Activated T-helper 17 cell treated with anti-CD3 and anti-CD28 coated beads, Interleukin-2, amount 50 U/mL, for 72 hours (primary cell): ENCODE measurements at regions not wholly inside any gene's neighbourhood (a gene's known extent, or its start where the extent isn't known, plus 50 kb on each side); places are given as distances from the start of the nearest gene placed in this dataset.

Experiments used
- ATAC-seq: fragments of 150-1000 bp; cut with Tn5 transposase; replicated peaks from 2 replicates; pipeline ENCODE4 v1.10.0; 2021; ENCODE audit warnings: mild to moderate bottlenecking, moderate library complexity
- H3K27ac Mint-ChIP-seq: one replicate; pipeline ENCODE4 v1.8.0; 2022; ENCODE audit warnings: mixed read lengths
- H3K27me3 Mint-ChIP-seq: one replicate; pipeline ENCODE4 v1.8.0; 2022; ENCODE audit warnings: mixed read lengths
- H3K36me3 Mint-ChIP-seq: one replicate; pipeline ENCODE4 v1.8.0; 2022; ENCODE audit warnings: low read depth, mild to moderate bottlenecking, mixed read lengths
- H3K4me1 Mint-ChIP-seq: one replicate; pipeline ENCODE4 v1.8.0; 2022; ENCODE audit warnings: mixed read lengths
- H3K4me3 Mint-ChIP-seq: one replicate; pipeline ENCODE4 v1.8.0; 2022; ENCODE audit warnings: mild to moderate bottlenecking, mixed read lengths
- H3K9me3 Mint-ChIP-seq: one replicate; pipeline ENCODE4 v1.8.0; 2022; ENCODE audit warnings: mixed read lengths

DNA sequence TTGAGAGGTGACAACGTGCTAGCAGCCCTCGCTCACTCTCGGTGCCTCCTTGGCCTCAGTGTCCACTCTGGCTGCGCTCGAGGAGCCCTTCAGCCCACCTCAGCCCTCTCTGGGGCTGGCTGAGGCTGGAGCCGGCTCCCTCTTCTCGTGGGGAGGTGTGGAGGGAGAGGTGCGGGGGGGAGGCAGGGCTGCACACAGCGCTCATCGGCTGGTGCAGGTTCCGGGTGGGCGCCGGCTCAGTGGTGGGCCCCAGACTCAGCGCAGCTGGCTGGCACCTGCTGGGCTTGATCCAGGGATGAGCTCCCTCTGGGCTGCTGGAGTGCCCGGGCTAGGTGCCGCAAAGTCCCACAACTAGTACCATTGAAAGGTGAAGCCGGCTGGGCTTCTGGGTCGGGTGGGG, 957.8 kb upstream of the GJE1 start:
- no peaks in the 10 kb centered on the region for H3K27me3 Mint-ChIP-seq
- H3K27ac Mint-ChIP-seq: no peak overlapping the region
- H3K36me3 Mint-ChIP-seq: no peaks in the 10 kb centered on the region
- no peak for ATAC-seq
- no peaks in the 10 kb centered on the region for H3K4me1 Mint-ChIP-seq
- no peaks in the 10 kb centered on the region for H3K9me3 Mint-ChIP-seq
- no peak overlapping the region for H3K4me3 Mint-ChIP-seq

- Mint-ChIP-seq H3K36me3 (no peaks in the 10 kb centered on the region), H3K27me3 (no peaks in the 10 kb centered on the region), H3K27ac (no peak overlapping the region), H3K9me3 (no peaks in the 10 kb centered on the region), H3K4me1 (no peaks in the 10 kb centered on the region), H3K4me3 (no peak overlapping the region)
- no peak for ATAC-seq
Measured at GRCh38 chr6:141173529-141173928, 959.2 kb upstream of the GJE1 start.

GRCh38 chr6:141169419-141169818, 963.3 kb upstream of the GJE1 start:
- Mint-ChIP-seq H3K27me3 (peaks cover 4% of the 10 kb centered on the region), H3K27ac (no peak overlapping the region), H3K9me3 (no peaks in the 10 kb centered on the region), H3K4me1 (no peaks in the 10 kb centered on the region), H3K4me3 (no peak overlapping the region), H3K36me3 (no peaks in the 10 kb centered on the region)
- ATAC-seq: no peak

- H3K4me1 Mint-ChIP-seq: no peaks in the 10 kb centered on the region
- no peak for ATAC-seq
- peaks cover 4% of the 10 kb centered on the region for H3K27me3 Mint-ChIP-seq
- no peak overlapping the region for H3K4me3 Mint-ChIP-seq
- no peaks in the 10 kb centered on the region for H3K36me3 Mint-ChIP-seq
- no peaks in the 10 kb centered on the region for H3K9me3 Mint-ChIP-seq
- H3K27ac Mint-ChIP-seq: no peak overlapping the region
Measured at GRCh38 chr6:141167945-141168344, 964.8 kb upstream of the GJE1 start.

DNA sequence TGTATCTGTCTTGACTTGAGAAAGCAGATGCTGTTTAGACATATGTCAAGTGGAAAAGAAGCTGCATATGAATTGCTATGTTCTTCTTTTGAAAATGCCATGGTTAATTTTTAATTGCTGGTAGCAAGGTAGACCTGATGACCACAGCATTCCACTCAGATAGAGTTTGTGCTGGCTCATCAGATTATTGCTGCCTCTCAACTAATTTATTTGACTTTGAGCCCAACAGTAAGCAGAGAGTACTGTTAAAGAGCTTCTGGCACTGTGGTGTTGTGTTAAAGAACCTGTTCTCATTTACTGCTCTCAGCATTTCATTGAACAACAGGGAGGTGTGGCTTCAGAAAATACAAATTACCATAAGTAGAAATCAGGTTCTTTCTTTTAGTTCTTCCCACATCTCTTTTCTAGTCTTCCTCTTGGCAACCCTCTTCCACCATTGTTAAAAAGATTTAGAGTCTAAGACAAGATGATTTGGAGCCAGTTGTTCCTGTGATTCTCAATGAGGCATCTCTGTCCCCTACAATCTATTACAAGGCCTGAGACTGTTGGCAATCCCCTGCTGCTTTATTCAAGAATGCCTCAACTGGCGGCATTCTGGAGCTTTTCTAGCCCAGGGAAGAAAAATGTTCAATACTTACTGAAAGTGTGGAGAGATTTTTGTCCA, 967.6 kb upstream of the GJE1 start:
- ATAC-seq: no peak
- no peak overlapping the region for H3K27ac Mint-ChIP-seq
- H3K4me1 Mint-ChIP-seq: no peaks in the 10 kb centered on the region
- H3K4me3 Mint-ChIP-seq: no peak overlapping the region
- no peaks in the 10 kb centered on the region for H3K36me3 Mint-ChIP-seq
- H3K9me3 Mint-ChIP-seq: no peaks in the 10 kb centered on the region
- peaks cover 4% of the 10 kb centered on the region for H3K27me3 Mint-ChIP-seq

GRCh38 chr6:141164042-141164743, 968.5 kb upstream of the GJE1 start:
- Mint-ChIP-seq H3K36me3 (no peaks in the 10 kb centered on the region), H3K4me1 (no peaks in the 10 kb centered on the region), H3K27ac (no peak overlapping the region), H3K4me3 (no peak overlapping the region), H3K9me3 (no peaks in the 10 kb centered on the region), H3K27me3 (peaks cover 4% of the 10 kb centered on the region)
- ATAC-seq: no peak

DNA sequence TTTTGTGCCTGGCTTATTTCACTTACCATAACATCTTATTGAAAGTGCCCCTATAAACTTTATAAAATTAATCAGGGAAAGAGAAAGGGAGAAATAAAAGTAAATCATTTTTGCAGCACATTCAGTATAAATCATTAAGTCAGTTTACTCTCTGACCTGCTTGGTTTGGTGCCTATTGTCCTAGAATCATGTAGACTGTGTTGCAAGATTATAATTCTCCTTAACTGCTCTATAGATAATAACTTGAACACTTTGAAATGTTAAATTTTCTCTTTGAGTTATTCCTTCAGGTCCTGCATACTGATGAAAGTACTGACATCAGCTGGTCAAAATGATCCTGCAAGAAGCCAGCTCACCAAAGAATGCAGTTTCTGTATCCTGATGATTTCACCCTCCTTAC, 969.6 kb upstream of the GJE1 start:
- Mint-ChIP-seq H3K27ac (no peak overlapping the region), H3K36me3 (no peaks in the 10 kb centered on the region), H3K4me3 (no peak overlapping the region), H3K9me3 (no peaks in the 10 kb centered on the region), H3K27me3 (peaks cover 4% of the 10 kb centered on the region), H3K4me1 (no peaks in the 10 kb centered on the region)
- no peak for ATAC-seq

DNA sequence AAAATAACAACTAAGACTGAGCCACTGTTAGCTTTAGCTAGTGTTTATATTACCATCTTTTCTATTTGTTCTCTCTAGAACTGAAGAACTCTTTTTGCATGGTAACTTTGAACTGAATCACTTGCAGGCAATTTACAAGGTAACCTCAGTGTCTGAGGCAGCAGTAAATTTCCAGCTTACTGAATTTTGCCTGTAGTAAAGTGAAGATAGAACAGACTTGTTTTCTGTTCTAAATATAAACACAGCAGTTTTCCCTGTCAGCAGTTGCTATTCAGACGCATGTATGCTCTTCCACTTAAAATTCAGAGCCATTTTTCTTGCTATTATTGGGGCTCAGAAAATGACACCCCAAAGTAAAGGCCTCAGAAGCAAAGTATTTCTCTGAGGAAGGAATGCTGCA, 974.0 kb upstream of the GJE1 start:
- H3K27me3 Mint-ChIP-seq: no peaks in the 10 kb centered on the region
- H3K27ac Mint-ChIP-seq: no peak overlapping the region
- H3K4me1 Mint-ChIP-seq: peaks cover 2% of the 10 kb centered on the region
- H3K9me3 Mint-ChIP-seq: peaks cover 6% of the 10 kb centered on the region
- no peaks in the 10 kb centered on the region for H3K36me3 Mint-ChIP-seq
- ATAC-seq: no peak
- no peak overlapping the region for H3K4me3 Mint-ChIP-seq

DNA sequence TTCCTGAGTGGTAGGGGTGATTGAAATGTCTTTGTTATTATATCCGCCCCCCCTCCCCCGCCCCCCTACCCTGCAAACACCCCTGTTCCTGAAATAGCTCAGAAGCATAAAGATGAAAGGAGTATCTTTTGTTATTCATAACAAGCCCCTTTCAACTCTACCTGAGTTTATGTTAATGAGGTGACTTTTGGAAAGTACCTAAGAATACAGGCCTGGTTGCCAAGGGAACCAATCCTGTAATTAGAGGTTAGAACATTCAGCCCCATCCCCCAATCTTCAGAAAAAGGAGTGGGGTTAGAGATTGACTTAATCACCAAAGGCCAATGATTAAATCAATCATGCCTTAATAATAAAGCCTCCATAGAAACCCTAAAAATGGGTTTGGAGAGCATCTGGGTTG, 979.2 kb upstream of the GJE1 start:
- H3K4me1 Mint-ChIP-seq: peaks cover 15% of the 10 kb centered on the region
- ATAC-seq: peak; percentile 75
- no peak overlapping the region for H3K4me3 Mint-ChIP-seq
- no peaks in the 10 kb centered on the region for H3K27me3 Mint-ChIP-seq
- H3K27ac Mint-ChIP-seq: peak overlapping the region; percentile 74
- no peaks in the 10 kb centered on the region for H3K36me3 Mint-ChIP-seq
- H3K9me3 Mint-ChIP-seq: peaks cover 10% of the 10 kb centered on the region

GRCh38 chr6:141152951-141153350, 979.8 kb upstream of the GJE1 start:
- Mint-ChIP-seq H3K27ac (peak overlapping the region; percentile 17), H3K4me3 (no peak overlapping the region), H3K4me1 (peaks cover 15% of the 10 kb centered on the region), H3K9me3 (peaks cover 14% of the 10 kb centered on the region), H3K27me3 (no peaks in the 10 kb centered on the region), H3K36me3 (no peaks in the 10 kb centered on the region)
- ATAC-seq: no peak

GRCh38 chr6:141151710-141152417, 980.9 kb upstream of the GJE1 start:
- H3K36me3 Mint-ChIP-seq: no peaks in the 10 kb centered on the region
- H3K9me3 Mint-ChIP-seq: peaks cover 14% of the 10 kb centered on the region
- no peak overlapping the region for H3K27ac Mint-ChIP-seq
- H3K4me3 Mint-ChIP-seq: no peak overlapping the region
- no peaks in the 10 kb centered on the region for H3K27me3 Mint-ChIP-seq
- ATAC-seq: no peak
- peaks cover 15% of the 10 kb centered on the region for H3K4me1 Mint-ChIP-seq

GRCh38 chr6:141141870-141142269, 990.9 kb upstream of the GJE1 start:
- no peak for ATAC-seq
- no peaks in the 10 kb centered on the region for H3K9me3 Mint-ChIP-seq
- no peak overlapping the region for H3K27ac Mint-ChIP-seq
- H3K4me3 Mint-ChIP-seq: no peak overlapping the region
- no peaks in the 10 kb centered on the region for H3K4me1 Mint-ChIP-seq
- H3K27me3 Mint-ChIP-seq: no peaks in the 10 kb centered on the region
- H3K36me3 Mint-ChIP-seq: no peaks in the 10 kb centered on the region

DNA sequence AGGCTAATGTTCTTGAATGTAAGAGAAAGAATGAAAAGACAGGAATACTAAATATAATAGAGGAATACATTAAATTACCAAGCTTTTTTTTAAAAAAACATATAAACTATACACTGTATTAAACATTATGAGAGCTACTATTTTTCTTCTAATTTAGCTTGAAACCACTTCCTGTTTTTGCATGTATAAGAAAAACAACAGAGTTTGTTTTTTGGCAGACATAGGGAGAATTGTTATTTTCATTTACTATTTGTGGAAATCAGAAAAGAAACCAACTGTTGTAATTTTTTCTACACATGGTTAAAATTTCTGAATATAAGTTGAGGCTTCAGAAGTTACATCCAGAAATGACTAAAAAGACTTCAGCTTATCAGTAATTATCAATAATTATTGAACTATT, 991.8 kb upstream of the GJE1 start:
- H3K9me3 Mint-ChIP-seq: no peaks in the 10 kb centered on the region
- no peaks in the 10 kb centered on the region for H3K4me1 Mint-ChIP-seq
- no peak overlapping the region for H3K27ac Mint-ChIP-seq
- H3K36me3 Mint-ChIP-seq: no peaks in the 10 kb centered on the region
- no peak for ATAC-seq
- no peaks in the 10 kb centered on the region for H3K27me3 Mint-ChIP-seq
- no peak overlapping the region for H3K4me3 Mint-ChIP-seq

- Mint-ChIP-seq H3K4me1 (no peaks in the 10 kb centered on the region), H3K27ac (no peak overlapping the region), H3K36me3 (no peaks in the 10 kb centered on the region), H3K9me3 (no peaks in the 10 kb centered on the region), H3K4me3 (no peak overlapping the region), H3K27me3 (no peaks in the 10 kb centered on the region)
- ATAC-seq: no peak
Measured at GRCh38 chr6:141139461-141139860, 993.3 kb upstream of the GJE1 start.

DNA sequence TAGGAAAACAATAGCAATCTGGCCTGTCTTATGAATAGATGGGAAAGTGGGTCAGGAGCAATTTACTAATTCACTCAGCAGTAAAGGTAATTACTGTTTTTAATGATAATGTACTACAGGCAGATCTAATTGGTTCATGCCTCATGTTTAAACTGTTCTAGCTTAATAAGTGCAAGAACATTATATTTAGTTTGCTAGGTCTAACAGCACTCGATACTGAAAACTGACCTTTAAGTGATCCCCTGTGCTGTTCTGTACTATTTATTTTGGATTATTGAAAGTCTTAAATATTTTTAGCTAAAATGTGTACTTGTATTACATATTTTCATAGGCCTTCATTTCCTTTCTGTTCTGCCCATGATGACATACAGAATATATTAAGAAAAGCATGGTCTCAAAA, 998.0 kb upstream of the GJE1 start:
- Mint-ChIP-seq H3K36me3 (no peaks in the 10 kb centered on the region), H3K4me3 (no peak overlapping the region), H3K27ac (no peak overlapping the region), H3K27me3 (no peaks in the 10 kb centered on the region), H3K9me3 (no peaks in the 10 kb centered on the region), H3K4me1 (no peaks in the 10 kb centered on the region)
- no peak for ATAC-seq
